ENCODE measurements at regions not wholly inside any gene's neighbourhood (a gene's known extent, or its start where the extent isn't known, plus 50 kb on each side); places are given as distances from the start of the nearest gene placed in this dataset.

GRCh38 chr6:147648916-147649315 is 140.4 kb downstream of the SAMD5 start:
- H3K27ac ChIP-seq (ENCODE audit: low read depth, low read length): no peak overlapping the region
- no peaks in the 10 kb centered on the region for H3K79me2 ChIP-seq (ENCODE audit: insufficient read depth, low read length)
- ATAC-seq (no peak), DNase-seq (ENCODE audit: low read depth, low spot score) (no peak)
- H3K9ac ChIP-seq (ENCODE audit: low read length): no peak overlapping the region
- no peak overlapping the region for H3K4me3 ChIP-seq (replicated peaks in 1 of 2; ENCODE audit: low read depth in 1 of 2, low read length in 2 of 2)
- intact Hi-C loops (cut with micrococcal nuclease): no loop called here
- ChIA-PET POLR2A (no interaction called here), RAD21 (ENCODE audit: low non-redundant PET in 1 of 2, low total read pairs in 2 of 2, uncharacterized antibody in 2 of 2, unreplicated experiment in 2 of 2) (no interaction called here), CTCF (no interaction called here)
- no peak for TF ChIP-seq POLR2A (IDR thresholded peaks at IDR 0.05; ENCODE audit: borderline replicate concordance, extremely low read depth, insufficient read depth, insufficient read length)
- no peak for TF ChIP-seq CEBPB (IDR thresholded peaks at IDR 0.05; ENCODE audit: low read depth)
- no peak for TF ChIP-seq SP1 (IDR thresholded peaks at IDR 0.05; ENCODE audit: low read depth)
- TF ChIP-seq EZH2 (IDR thresholded peaks at IDR 0.05): no peak
- no peak for TF ChIP-seq MAX (IDR thresholded peaks at IDR 0.05)
- TF ChIP-seq REST (IDR thresholded peaks at IDR 0.05; ENCODE audit: low read depth): no peak
- TF ChIP-seq EZH2phosphoT487 (IDR thresholded peaks at IDR 0.05; ENCODE audit: borderline replicate concordance): no peak
- TF ChIP-seq ZFX (IDR thresholded peaks at IDR 0.05): no peak
- H2AFZ ChIP-seq (ENCODE audit: low read depth, low read length, poor library complexity, severe bottlenecking): no peak overlapping the region
- H3K4me2 ChIP-seq (ENCODE audit: low read length): no peak overlapping the region
- no peaks in the 10 kb centered on the region for H3K9me2 ChIP-seq (ENCODE audit: insufficient read depth)
- H3K9me3 ChIP-seq (ENCODE audit: control insufficient read depth in 1 of 2, insufficient read depth in 1 of 2, low read depth in 1 of 2, low read length in 2 of 2): no peaks in the 10 kb centered on the region
- no peaks in the 10 kb centered on the region for H4K20me1 ChIP-seq (ENCODE audit: insufficient read depth)
- H3K36me3 ChIP-seq (ENCODE audit: control insufficient read depth in 1 of 2, insufficient read depth in 2 of 2, low read length in 2 of 2): no peaks in the 10 kb centered on the region
- H3K27me3 ChIP-seq (ENCODE audit: insufficient read depth, low read length): no peaks in the 10 kb centered on the region
- no TSS peak for BruUV-seq (replicated peaks)
- H3K4me1 ChIP-seq (ENCODE audit: control insufficient read depth in 1 of 2, insufficient read depth in 2 of 2, low read length in 2 of 2): peaks cover 0 to 7% of the 10 kb centered on the region in 2 experiments; a peak in 1 of 4 replicates
